ENCODE measurements at regions not wholly inside any gene's neighbourhood (a gene's known extent, or its start where the extent isn't known, plus 50 kb on each side); places are given as distances from the start of the nearest gene placed in this dataset.

- ATAC-seq = no peak
- no peak for DNase-seq (ENCODE audit: low spot score)
- intact Hi-C loops (cut with DNase I) = no loop called here
Observed at GRCh38 chr4:158018221-158018830, 154.5 kb downstream of the GASK1B start.

DNA sequence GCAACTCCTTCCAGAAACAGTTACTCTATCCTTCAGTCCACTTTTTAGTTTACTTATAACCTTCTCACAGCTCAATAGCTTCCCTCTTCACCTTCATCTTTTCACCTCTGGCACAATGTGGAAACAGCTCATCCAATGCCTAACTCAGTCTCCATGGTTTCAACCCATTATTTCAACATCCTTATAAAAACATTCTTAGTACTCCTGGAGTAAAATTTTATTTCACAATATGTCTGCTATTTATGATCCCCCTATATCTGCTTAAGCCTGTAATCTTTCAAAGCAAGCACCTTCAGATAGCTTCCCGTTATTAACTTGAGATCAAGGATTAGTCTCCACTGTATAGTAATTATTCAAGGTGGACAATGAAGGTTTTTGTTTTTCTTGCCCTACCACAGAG is 156.3 kb downstream of the GASK1B start:
- intact Hi-C loops (cut with DNase I) = no loop called here
- peak; percentile 81 for ATAC-seq
- no peak for DNase-seq (ENCODE audit: low spot score)

GRCh38 chr4:158015241-158015640 is 157.6 kb downstream of the GASK1B start:
- DNase-seq (ENCODE audit: low spot score) (no peak), ATAC-seq (no peak)
- intact Hi-C loops (cut with DNase I) = no loop called here

- ATAC-seq = no peak
- DNase-seq (ENCODE audit: low spot score) = no peak
- intact Hi-C loops (cut with DNase I) = no loop called here
Observed at GRCh38 chr4:158013858-158014257, 159.0 kb downstream of the GASK1B start.

GRCh38 chr4:158010361-158010760 is 162.5 kb downstream of the GASK1B start:
- ATAC-seq (no peak), DNase-seq (ENCODE audit: low spot score) (no peak)
- intact Hi-C loops (cut with DNase I) = no loop called here

GRCh38 chr4:158008551-158009218 is 164.1 kb downstream of the GASK1B start:
- ATAC-seq (peak; percentile 81), DNase-seq (ENCODE audit: low spot score) (peak; percentile 69)
- intact Hi-C loops (cut with DNase I) = no loop called here

DNA sequence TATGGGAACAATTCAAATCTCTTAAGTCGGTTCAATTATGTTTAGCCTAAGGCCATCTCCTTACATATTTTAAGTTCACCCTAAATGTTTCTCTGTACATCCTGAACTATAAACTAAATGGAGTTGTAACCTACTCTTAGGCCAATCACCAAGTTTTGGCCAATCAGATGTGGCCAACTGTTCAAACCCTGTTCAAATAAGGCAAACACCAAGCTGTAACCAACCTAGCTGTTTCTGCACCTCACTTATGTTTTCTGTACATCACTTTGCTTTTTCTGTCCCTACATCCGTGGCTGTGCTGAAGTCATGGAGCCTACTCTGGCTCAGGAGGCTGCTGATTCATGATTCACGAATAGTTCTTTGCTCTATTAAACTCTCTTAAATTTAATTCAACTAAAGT is 165.3 kb downstream of the GASK1B start:
- no peak for DNase-seq (ENCODE audit: low spot score)
- no peak for ATAC-seq
- intact Hi-C loops (cut with DNase I) = no loop called here

- ATAC-seq = peak; percentile 59
- intact Hi-C loops (cut with DNase I) = no loop called here
- DNase-seq (ENCODE audit: low spot score) = no peak
Observed at GRCh38 chr4:158006990-158007389, 165.8 kb downstream of the GASK1B start.

DNA sequence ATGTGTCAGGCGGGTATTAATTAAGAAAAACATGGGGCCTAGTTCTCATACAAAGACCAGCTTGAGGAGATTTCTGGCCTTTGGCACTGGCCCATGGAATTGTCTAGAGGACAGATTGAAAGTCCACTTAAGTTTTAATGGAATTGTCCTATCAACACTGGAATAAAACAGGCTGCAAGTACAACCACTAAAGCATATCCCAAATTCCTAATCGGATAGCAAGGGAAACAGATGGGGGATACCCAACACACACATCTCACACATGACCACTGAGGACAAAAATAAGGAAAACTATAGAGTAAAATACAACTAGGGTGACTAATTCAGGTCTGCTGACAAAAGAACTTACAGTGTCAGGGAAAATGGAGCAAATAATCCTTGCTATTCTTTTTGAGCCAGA is 167.8 kb downstream of the GASK1B start:
- DNase-seq (ENCODE audit: low spot score) = no peak
- intact Hi-C loops (cut with DNase I) = loop anchor here (2.0 kb wide), 1 partner anchor 40 kb away; no protein-coding TSS in a partner anchor
- no peak for ATAC-seq

- no peak for ATAC-seq
- no peak for DNase-seq (ENCODE audit: low spot score)
- intact Hi-C loops (cut with DNase I) = loop anchor here (2.0 kb wide), 1 partner anchor 41 kb away; no protein-coding TSS in a partner anchor
Observed at GRCh38 chr4:158004101-158004500, 168.7 kb downstream of the GASK1B start.

DNA sequence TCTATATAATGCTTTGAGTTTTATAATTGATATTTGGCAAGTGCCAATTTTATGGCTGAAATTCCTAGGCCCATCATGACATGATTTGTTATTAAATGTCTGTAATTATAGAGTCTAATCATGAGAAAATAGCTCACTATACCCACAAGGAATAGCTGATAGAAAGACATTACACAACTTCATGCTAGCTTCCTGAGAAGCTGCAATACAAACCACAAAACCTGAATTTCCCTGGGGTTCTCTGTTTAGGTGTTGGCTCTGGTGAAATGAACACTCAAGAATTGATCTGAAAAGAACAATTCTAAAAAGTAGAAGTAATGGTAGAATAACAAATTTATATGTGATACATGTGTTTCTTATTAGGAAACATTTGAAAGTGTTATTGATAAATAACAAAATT is 169.6 kb downstream of the GASK1B start:
- intact Hi-C loops (cut with DNase I) = no loop called here
- ATAC-seq = no peak
- no peak for DNase-seq (ENCODE audit: low spot score)

DNA sequence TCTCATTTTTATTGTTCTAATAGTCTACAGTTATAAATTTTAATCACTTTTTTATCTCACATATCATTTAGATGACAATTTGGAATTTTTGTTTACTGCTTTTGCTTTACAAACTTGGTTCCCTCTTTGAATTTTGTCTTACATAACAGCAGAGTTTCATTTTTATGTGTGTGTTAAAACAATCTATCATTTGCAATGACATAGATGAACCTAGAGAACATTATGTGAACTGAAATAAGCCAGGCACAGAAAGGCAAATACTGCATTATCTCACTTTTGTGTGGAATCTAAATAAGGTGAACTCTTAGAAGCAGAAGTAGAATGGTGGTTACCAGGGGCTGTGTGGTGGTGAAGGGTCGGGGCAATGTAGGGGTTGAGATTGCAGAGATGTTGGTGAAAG is 170.7 kb downstream of the GASK1B start:
- DNase-seq (ENCODE audit: low spot score) (no peak), ATAC-seq (no peak)
- intact Hi-C loops (cut with DNase I) = no loop called here

DNA sequence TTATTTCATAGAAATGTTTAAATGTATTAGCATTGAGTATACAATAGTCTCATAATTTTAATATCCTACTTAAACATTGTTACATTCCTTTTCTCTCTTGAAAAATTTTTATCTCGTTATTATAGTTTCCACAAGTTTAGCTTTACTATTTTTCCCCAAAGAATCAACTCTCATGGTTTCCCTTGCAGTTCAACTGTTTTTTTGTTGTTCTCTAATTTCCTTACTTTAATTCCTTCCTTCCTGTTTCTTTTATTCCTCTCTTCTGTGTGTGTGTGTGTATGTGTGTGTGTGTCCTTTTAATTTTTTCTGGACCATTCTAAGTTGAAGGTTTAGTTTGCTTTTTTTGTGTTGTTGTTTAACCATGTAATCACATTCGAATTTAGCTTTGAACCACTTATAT is 171.1 kb downstream of the GASK1B start:
- intact Hi-C loops (cut with DNase I) = no loop called here
- ATAC-seq (no peak), DNase-seq (ENCODE audit: low spot score) (no peak)

DNA sequence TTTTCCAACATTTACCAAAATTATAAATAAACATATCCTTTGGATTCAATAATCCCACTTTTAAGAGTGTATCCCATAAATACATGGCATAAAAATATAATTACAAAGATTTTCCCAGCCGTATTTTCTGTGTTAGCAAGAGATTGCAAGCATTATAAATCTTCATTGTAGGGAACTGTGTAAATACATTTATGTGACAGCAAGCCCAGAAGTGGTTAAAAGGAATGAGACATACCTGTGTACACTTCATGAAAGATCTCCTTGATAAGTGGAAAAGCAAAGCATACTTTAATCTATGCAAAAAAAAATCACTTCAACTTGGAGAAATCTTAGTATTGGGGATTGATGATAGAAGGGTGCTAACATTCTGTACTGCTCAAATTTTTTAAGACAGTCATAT is 173.1 kb downstream of the GASK1B start:
- intact Hi-C loops (cut with DNase I) = no loop called here
- DNase-seq (ENCODE audit: low spot score) = no peak
- no peak for ATAC-seq

DNA sequence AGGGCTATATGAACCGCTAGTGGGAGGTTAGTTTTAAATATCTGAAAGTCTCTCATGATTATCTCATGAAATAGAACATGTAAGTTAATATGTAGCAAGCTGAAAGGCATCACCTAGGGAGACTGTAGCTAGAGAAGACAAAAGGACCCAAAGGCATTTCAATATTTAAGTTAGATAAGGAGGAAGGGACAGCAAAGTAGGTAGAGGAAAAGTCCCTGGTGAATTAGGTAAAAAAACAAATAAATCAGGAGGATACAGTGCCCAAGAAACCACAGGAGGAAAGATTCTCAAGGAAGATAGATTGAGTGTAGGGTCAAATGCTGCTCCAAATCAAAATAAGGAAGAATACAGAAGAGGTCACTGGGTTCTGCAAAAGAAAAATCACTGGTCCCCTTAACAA is 175.5 kb downstream of the GASK1B start:
- intact Hi-C loops (cut with DNase I) = no loop called here
- ATAC-seq = no peak
- DNase-seq (ENCODE audit: low spot score) = no peak

DNA sequence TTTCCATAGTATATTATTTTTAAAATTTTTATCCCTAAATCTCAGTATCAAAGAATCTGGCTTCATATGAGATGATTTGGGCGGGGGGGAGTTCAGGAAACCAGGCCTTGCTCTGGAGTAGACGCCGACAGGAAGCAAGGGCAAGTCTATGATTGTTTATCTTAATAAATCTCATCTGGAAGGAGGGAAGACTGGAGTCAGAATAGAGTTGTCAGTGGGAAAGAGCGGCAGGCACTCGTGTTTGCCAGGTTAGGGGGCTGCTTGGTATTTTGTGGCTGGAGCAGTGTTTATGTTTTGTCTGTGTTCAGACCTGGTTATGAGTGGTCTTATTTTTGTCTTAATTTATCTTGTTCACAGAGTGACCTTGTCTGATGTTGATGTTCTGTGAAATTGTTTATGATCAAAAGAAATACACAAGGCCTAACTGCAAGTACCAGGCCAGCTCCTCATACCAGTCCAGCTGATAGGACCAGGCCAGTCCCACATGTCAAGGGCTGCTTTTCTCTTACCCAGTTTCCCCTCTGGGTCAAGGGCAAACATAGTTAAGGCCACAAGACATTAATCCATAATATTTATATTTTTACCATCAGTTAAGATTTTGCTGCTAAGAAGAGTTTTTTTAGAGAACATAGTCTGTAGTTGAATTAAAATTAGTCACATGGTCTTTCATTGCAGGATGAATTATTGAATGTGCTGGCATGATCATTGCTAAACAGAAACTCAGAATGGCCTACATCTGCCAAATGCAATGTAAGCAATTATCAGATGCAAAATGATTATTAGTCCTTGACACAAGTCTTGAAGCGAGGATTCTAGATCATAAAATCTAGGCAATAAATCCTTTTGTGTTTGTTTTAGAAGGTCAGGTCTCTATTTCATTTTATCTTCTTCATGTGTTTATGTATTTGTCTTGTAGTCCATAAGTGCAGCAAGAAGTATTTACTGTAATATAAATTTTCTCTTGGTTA is 176.5 kb downstream of the GASK1B start:
- DNase-seq (ENCODE audit: low spot score) = no peak
- intact Hi-C loops (cut with DNase I) = no loop called here
- ATAC-seq = no peak

- ATAC-seq (no peak), DNase-seq (ENCODE audit: low spot score) (no peak)
- intact Hi-C loops (cut with DNase I) = loop anchor here (5.0 kb wide), 1 partner anchor 177 kb away; the partner anchor contains the start of gene GASK1B
Observed at GRCh38 chr4:157994863-157995262, 178.0 kb downstream of the GASK1B start.

GRCh38 chr4:157992948-157993839 is 179.6 kb downstream of the GASK1B start:
- intact Hi-C loops (cut with DNase I) = loop anchor here (5.0 kb wide), 1 partner anchor 179 kb away; the partner anchor contains the start of gene GASK1B
- no peak for ATAC-seq
- DNase-seq (ENCODE audit: low spot score) = no peak

Measured in sciatic nerve (tissue), 2 donors.